HG03095 (cell line): ENCODE measurements at regions not wholly inside any gene's neighbourhood (a gene's known extent, or its start where the extent isn't known, plus 50 kb on each side); places are given as distances from the start of the nearest gene placed in this dataset.

ENCODE experiments used
- ATAC-seq: cut with Tn5 transposase; IDR thresholded peaks from one replicate; pipeline ENCODE4 v1.9.1; 2021; ENCODE audit warnings: moderate library complexity; ENCODE audit not compliant: unreplicated experiment

- ATAC-seq, result no peak
These were observed 783.8 kb upstream of the WWC1 start for GRCh38 chr5:167507463-167508233.

GRCh38 chr5:167509076-167509475 lies 782.4 kb upstream of the WWC1 start:
- no peak for ATAC-seq

- ATAC-seq, result no peak
These were observed 780.2 kb upstream of the WWC1 start for GRCh38 chr5:167511276-167511675.

- no peak for ATAC-seq
These were observed 779.3 kb upstream of the WWC1 start for GRCh38 chr5:167512111-167512510.

GRCh38 chr5:167513381-167513780 lies 778.1 kb upstream of the WWC1 start:
- no peak for ATAC-seq

- no peak for ATAC-seq
These were observed 777.0 kb upstream of the WWC1 start for GRCh38 chr5:167514461-167514860.

- ATAC-seq, result no peak
These were observed 766.4 kb upstream of the WWC1 start for GRCh38 chr5:167525004-167525403.

- ATAC-seq, result no peak
These were observed 762.8 kb upstream of the WWC1 start for GRCh38 chr5:167528651-167529050.

- no peak for ATAC-seq
These were observed 760.9 kb upstream of the WWC1 start for GRCh38 chr5:167530548-167530947.

GRCh38 chr5:167533814-167534795 lies 757.3 kb upstream of the WWC1 start:
- no peak for ATAC-seq

- ATAC-seq, result no peak
These were observed 751.7 kb upstream of the WWC1 start for GRCh38 chr5:167539747-167540146.

- ATAC-seq, result no peak
These were observed 745.2 kb upstream of the WWC1 start for GRCh38 chr5:167546270-167546669.

GRCh38 chr5:167552356-167552755 lies 739.1 kb upstream of the WWC1 start:
- ATAC-seq, result no peak

GRCh38 chr5:167553511-167553910 lies 737.9 kb upstream of the WWC1 start:
- no peak for ATAC-seq

- no peak for ATAC-seq
These were observed 736.7 kb upstream of the WWC1 start for GRCh38 chr5:167554564-167555290.

- ATAC-seq, result no peak
These were observed 735.8 kb upstream of the WWC1 start for GRCh38 chr5:167555565-167556166.

GRCh38 chr5:167557359-167557758 lies 734.1 kb upstream of the WWC1 start:
- ATAC-seq, result no peak

GRCh38 chr5:167561796-167562195 lies 729.6 kb upstream of the WWC1 start:
- no peak for ATAC-seq

GRCh38 chr5:167564275-167564674 lies 727.2 kb upstream of the WWC1 start:
- ATAC-seq, result no peak

GRCh38 chr5:167565189-167565954 lies 726.1 kb upstream of the WWC1 start:
- no peak for ATAC-seq
